ENCODE measurements at regions not wholly inside any gene's neighbourhood (a gene's known extent, or its start where the extent isn't known, plus 50 kb on each side); places are given as distances from the start of the nearest gene placed in this dataset.

- TF ChIP-seq CTCF (IDR thresholded peaks at IDR 0.05; ENCODE audit: extremely low read depth in 1 of 2, insufficient read depth in 1 of 2, low read depth in 1 of 2, low read length in 2 of 2) (no peak), POLR2A (IDR thresholded peaks at IDR 0.05; ENCODE audit: low read depth, low read length) (no peak), MYC (IDR thresholded peaks at IDR 0.05; ENCODE audit: low read depth, low read length) (no peak), EZH2 (IDR thresholded peaks at IDR 0.05; ENCODE audit: borderline replicate concordance, low read depth, low read length, severe bottlenecking) (no peak), POLR2AphosphoS5 (IDR thresholded peaks at IDR 0.05; ENCODE audit: insufficient read depth, low read depth, low read length) (no peak), MAX (IDR thresholded peaks at IDR 0.05; ENCODE audit: insufficient read depth, insufficient read length) (no peak), FOS (IDR thresholded peaks at IDR 0.05; ENCODE audit: borderline replicate concordance, insufficient read depth, low read length) (no peak)
These were observed 177.4 kb upstream of the RREB1 start for GRCh38 chr6:6930223-6930880.
